ENCODE measurements at regions not wholly inside any gene's neighbourhood (a gene's known extent, or its start where the extent isn't known, plus 50 kb on each side); places are given as distances from the start of the nearest gene placed in this dataset.
A peak's percentile ranks its signal among the peaks of the same experiment; 100 is the strongest.

DNA sequence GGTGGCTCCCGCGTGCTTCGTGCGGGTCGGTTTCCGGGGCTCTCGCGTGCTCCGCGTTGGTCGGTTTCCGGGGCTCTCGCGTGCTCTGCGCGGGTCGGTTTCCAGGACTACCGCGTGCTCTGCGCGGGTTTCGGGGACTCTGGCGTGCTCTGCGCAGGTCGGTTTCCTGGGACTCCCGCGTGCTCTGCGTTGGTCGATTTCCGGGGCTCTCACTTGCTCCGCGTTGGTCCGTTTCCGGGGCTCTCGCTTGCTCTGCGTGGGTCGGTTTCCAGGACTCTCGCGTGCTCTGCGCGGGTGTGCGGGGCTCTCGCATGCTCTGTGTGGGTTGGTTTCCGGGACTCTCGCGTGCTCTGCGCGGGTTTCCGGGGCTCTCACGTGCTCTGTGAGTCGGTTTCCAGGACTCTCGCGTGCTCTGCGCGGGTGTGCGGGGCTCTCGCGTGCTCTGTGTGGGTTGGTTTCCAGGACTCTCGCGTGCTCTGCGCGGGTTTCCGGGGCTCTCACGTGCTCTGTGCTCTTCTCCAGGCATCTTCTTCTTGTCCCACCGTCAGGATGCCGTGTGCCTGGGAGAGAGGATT lies 109.9 kb upstream of the LRPAP1 start:
- TF ChIP-seq POLR2A (IDR thresholded peaks at IDR 0.05) (no peak), CTCF (IDR thresholded peaks at IDR 0.05) (no peak)
- peak in 1 of 3 donors; percentile 42 for DNase-seq
- no peak overlapping the region for H3K4me3 ChIP-seq
- H3K27ac ChIP-seq, result no peak overlapping the region
- H3K4me1 ChIP-seq, result no peaks in the 10 kb centered on the region
- no peak for ATAC-seq
- 92% methylated on average over 39 of the region's 66 CpGs for WGBS (ENCODE audit: insufficient coverage, low coverage, low lambda C conversion rate, missing lambda C conversion rate)
- no peaks in the 10 kb centered on the region for H3K36me3 ChIP-seq
- no peaks in the 10 kb centered on the region for H3K9me3 ChIP-seq
- H3K27me3 ChIP-seq, result no peaks in the 10 kb centered on the region
- intact Hi-C loops (cut with DNase I), result no loop called here

- Histone ChIP-seq H3K4me1 (no peaks in the 10 kb centered on the region), H3K27ac (no peak overlapping the region), H3K9me3 (no peaks in the 10 kb centered on the region), H3K27me3 (no peaks in the 10 kb centered on the region), H3K36me3 (no peaks in the 10 kb centered on the region), H3K4me3 (no peak overlapping the region)
- ATAC-seq (no peak), DNase-seq (peak in 1 of 3 donors; percentile 10)
- 63% methylated on average over 5 of the region's 12 CpGs for WGBS (ENCODE audit: insufficient coverage, low coverage, low lambda C conversion rate, missing lambda C conversion rate)
- no peak for TF ChIP-seq CTCF (IDR thresholded peaks at IDR 0.05)
- TF ChIP-seq POLR2A (IDR thresholded peaks at IDR 0.05), result no peak
- intact Hi-C loops (cut with DNase I), result no loop called here
Observed at GRCh38 chr4:3641501-3641900, 109.3 kb upstream of the LRPAP1 start.

GRCh38 chr4:3640587-3640962 lies 108.4 kb upstream of the LRPAP1 start:
- ATAC-seq (no peak), DNase-seq (peak in 1 of 3 donors; percentile 44)
- no peak for TF ChIP-seq CTCF (IDR thresholded peaks at IDR 0.05)
- intact Hi-C loops (cut with DNase I), result no loop called here
- Histone ChIP-seq H3K27me3 (no peaks in the 10 kb centered on the region), H3K27ac (no peak overlapping the region), H3K4me3 (no peak overlapping the region), H3K9me3 (no peaks in the 10 kb centered on the region), H3K36me3 (no peaks in the 10 kb centered on the region), H3K4me1 (no peaks in the 10 kb centered on the region)
- WGBS (ENCODE audit: insufficient coverage, low coverage, low lambda C conversion rate, missing lambda C conversion rate), result 67% methylated on average over 3 of the region's 15 CpGs

DNA sequence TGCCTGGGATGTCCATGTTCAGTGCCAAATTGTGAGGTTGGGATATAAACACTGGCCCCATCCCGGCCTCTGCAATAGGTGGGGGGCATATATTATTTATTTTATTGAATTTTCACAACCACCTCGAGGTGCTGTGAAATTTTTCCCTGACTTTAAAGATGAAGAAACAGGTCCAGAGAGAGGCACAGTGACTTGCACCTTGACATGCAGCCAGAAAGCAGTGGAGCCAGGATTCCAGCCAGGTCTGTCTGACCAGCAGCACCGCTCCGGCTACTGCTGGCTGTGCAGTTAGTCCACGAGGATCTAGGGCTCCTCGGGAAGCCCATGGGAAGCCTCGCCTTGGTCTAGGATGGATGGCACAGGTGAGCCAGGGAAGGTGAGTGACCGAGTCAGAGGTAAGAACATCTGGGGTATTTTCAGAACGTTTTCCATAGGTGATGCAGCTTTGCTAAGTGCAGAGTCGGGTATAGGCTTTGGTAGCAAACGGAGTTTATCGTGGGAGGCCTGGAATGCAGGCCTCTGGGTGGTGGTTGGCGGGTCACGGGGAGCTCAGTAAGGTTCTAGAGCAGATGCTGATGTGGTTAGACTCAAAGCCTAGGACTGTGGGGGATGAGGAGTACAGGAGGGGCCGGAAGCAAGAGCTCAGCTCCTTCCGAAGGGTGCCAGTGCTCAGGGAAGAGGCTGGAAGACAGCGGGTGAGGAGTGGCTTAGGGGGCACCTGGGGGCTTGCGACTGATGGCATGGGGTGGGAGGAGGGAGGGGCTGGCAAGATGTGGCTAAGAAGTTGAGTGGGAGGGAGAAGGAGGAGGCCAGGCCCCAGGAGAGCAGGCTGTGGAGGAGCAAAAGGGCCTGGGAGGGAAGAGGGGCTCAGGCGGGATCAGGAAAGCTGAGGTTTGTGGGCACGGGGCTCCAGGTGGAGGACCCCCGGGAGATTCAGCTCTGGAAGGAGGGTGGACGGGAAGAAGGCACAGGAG lies 107.7 kb upstream of the LRPAP1 start:
- H3K27ac ChIP-seq, result no peak overlapping the region
- DNase-seq, result peak in 1 of 3 donors; percentile 35

More for the DNA sequence above, 107.7 kb upstream of the LRPAP1 start:
- Histone ChIP-seq H3K36me3 (no peaks in the 10 kb centered on the region), H3K4me3 (no peak overlapping the region), H3K27me3 (no peaks in the 10 kb centered on the region), H3K4me1 (no peaks in the 10 kb centered on the region), H3K9me3 (no peaks in the 10 kb centered on the region)
- WGBS (ENCODE audit: insufficient coverage, low coverage, low lambda C conversion rate, missing lambda C conversion rate), result 50% methylated on average over 22 of the region's 22 CpGs
- peak in 1 of 4 donors; percentile 46 for ATAC-seq
- no peak for TF ChIP-seq CTCF (IDR thresholded peaks at IDR 0.05)
- TF ChIP-seq POLR2A (IDR thresholded peaks at IDR 0.05), result no peak
- intact Hi-C loops (cut with DNase I), result no loop called here
